ENCODE measurements at regions not wholly inside any gene's neighbourhood (a gene's known extent, or its start where the extent isn't known, plus 50 kb on each side); places are given as distances from the start of the nearest gene placed in this dataset.

- Histone ChIP-seq H2BK15ac (ENCODE audit: low read depth, low read length) (no peak overlapping the region), H3K9me3 (ENCODE audit: control insufficient read depth, low read depth, low read length) (no peaks in the 10 kb centered on the region), H2BK12ac (ENCODE audit: insufficient read length, low read depth, low read length) (no peak overlapping the region), H2BK5ac (ENCODE audit: insufficient read length, low read length) (no peak overlapping the region), H3K23ac (ENCODE audit: insufficient read length, low read depth, low read length) (no peak overlapping the region), H3K27me3 (ENCODE audit: insufficient read depth, low read length) (no peaks in the 10 kb centered on the region; the same call in 1 of the 2 replicates), H3T11ph (ENCODE audit: low read length) (no peak overlapping the region), H3K56ac (ENCODE audit: insufficient read length, low read depth, low read length) (no peak overlapping the region), H3K4ac (ENCODE audit: low read depth, low read length) (no peak overlapping the region), H4K8ac (replicated peaks; ENCODE audit: insufficient read length, low read depth, low read length) (no peak overlapping the region), H3K18ac (ENCODE audit: insufficient read length, low read depth, low read length) (no peak overlapping the region), H3K14ac (ENCODE audit: insufficient read depth, low read length) (no peak overlapping the region), H3K4me1 (ENCODE audit: insufficient read depth, low read length) (no peaks in the 10 kb centered on the region), H3K9ac (ENCODE audit: extremely low read depth, insufficient read length, low read length) (no peak overlapping the region), H4K20me1 (ENCODE audit: control insufficient read depth, insufficient read depth, insufficient read length) (peaks cover 2% of the 10 kb centered on the region), H2AFZ (ENCODE audit: low read length) (no peak overlapping the region), H2BK120ac (ENCODE audit: low read depth, low read length, poor library complexity, severe bottlenecking) (no peak overlapping the region), H2AK5ac (ENCODE audit: insufficient read length, low read length) (no peak overlapping the region), H2BK20ac (ENCODE audit: low read depth, low read length, poor library complexity, severe bottlenecking) (no peak overlapping the region), H3K27ac (ENCODE audit: insufficient read length, low read depth, low read length) (no peak overlapping the region), H4K91ac (ENCODE audit: insufficient read length, low read depth, low read length) (no peak overlapping the region), H3K23me2 (ENCODE audit: insufficient read length, low read depth, low read length, poor library complexity, severe bottlenecking) (peaks cover 3% of the 10 kb centered on the region), H3K4me2 (ENCODE audit: insufficient read depth, insufficient read length, low read length) (no peak overlapping the region), H3K79me2 (ENCODE audit: insufficient read depth, low read length) (no peaks in the 10 kb centered on the region), H4K5ac (ENCODE audit: insufficient read length, low read depth, low read length) (no peak overlapping the region), H3K79me1 (ENCODE audit: insufficient read depth, low read depth, low read length, poor library complexity, severe bottlenecking) (no peaks in the 10 kb centered on the region)
- no peak for DNase-seq
- H3K27ac Mint-ChIP-seq, result no peak overlapping the region
- WGBS (ENCODE audit: extremely low coverage, insufficient read length, low lambda C conversion rate), result no CpG with 5 or more reads among the region's 2 CpGs
- H3K4me3 Mint-ChIP-seq, result no peak overlapping the region
- TF ChIP-seq CTCF (conservative IDR thresholded peaks at IDR 0.05), result no peak
- peaks cover 0 to 5% of the 10 kb centered on the region in 2 experiments; a peak in 2 of 5 replicates for H3K9me3 Mint-ChIP-seq
- peaks cover 30% of the 10 kb centered on the region for H3K27me3 Mint-ChIP-seq (ENCODE audit: low read depth)
- H3K36me3 Mint-ChIP-seq (ENCODE audit: insufficient read depth in 1 of 3, low read depth in 3 of 3), result no peaks in the 10 kb centered on the region; a peak in 1 of 7 replicates
- peaks cover 8 to 29% of the 10 kb centered on the region in 2 experiments; a peak in 3 of 4 replicates for H3K4me1 Mint-ChIP-seq
Observed at GRCh38 chr14:100655741-100656085, 68.5 kb upstream of the BEGAIN start.

All from H9 (cell line).